ENCODE measurements at regions not wholly inside any gene's neighbourhood (a gene's known extent, or its start where the extent isn't known, plus 50 kb on each side); places are given as distances from the start of the nearest gene placed in this dataset.

- Histone ChIP-seq H4K20me1 (ENCODE audit: insufficient read depth, low read length) (no peaks in the 10 kb centered on the region), H3K9ac (ENCODE audit: low read depth, low read length) (no peak overlapping the region), H3K9me3 (ENCODE audit: insufficient read depth, low read length, severe bottlenecking) (no peaks in the 10 kb centered on the region), H3K36me3 (ENCODE audit: insufficient read depth, low read length) (no peaks in the 10 kb centered on the region), H3K79me2 (ENCODE audit: insufficient read depth, low read length) (no peaks in the 10 kb centered on the region), H3K27me3 (ENCODE audit: insufficient read depth, low read length, poor library complexity) (no peaks in the 10 kb centered on the region), H3K4me2 (ENCODE audit: insufficient read depth, low read length) (no peak overlapping the region), H3K27ac (ENCODE audit: low read length) (no peak overlapping the region), H3K4me1 (ENCODE audit: insufficient read depth, low read length) (no peaks in the 10 kb centered on the region), H3K4me3 (ENCODE audit: low read depth in 1 of 2, low read length in 2 of 2) (no peak overlapping the region), H2AFZ (ENCODE audit: low read depth, low read length) (no peak overlapping the region)
- no peak for TF ChIP-seq EZH2 (IDR thresholded peaks at IDR 0.05; ENCODE audit: borderline replicate concordance, low read depth, low read length, severe bottlenecking)
- no peak for TF ChIP-seq CTCF (IDR thresholded peaks at IDR 0.05; ENCODE audit: borderline replicate concordance, extremely low read depth, low read length, poor library complexity, severe bottlenecking)
- DNase-seq (no peak), ATAC-seq (ENCODE audit: insufficient read depth, low read depth) (no peak)
These were observed 84.7 kb upstream of the IRX2 start for GRCh38 chr5:2836133-2836532.

- no peak for ATAC-seq (ENCODE audit: insufficient read depth, low read depth)
- no peak for DNase-seq
- no peaks in the 10 kb centered on the region for H3K27me3 ChIP-seq (ENCODE audit: insufficient read depth, low read length, poor library complexity)
These were observed 82.1 kb upstream of the IRX2 start for GRCh38 chr5:2833556-2833955.

GRCh38 chr5:2832394-2832793 is 80.9 kb upstream of the IRX2 start:
- Histone ChIP-seq H3K79me2 (ENCODE audit: insufficient read depth, low read length) (no peaks in the 10 kb centered on the region), H4K20me1 (ENCODE audit: insufficient read depth, low read length) (no peaks in the 10 kb centered on the region), H3K4me1 (ENCODE audit: insufficient read depth, low read length) (no peaks in the 10 kb centered on the region), H3K27me3 (ENCODE audit: insufficient read depth, low read length, poor library complexity) (no peaks in the 10 kb centered on the region), H2AFZ (ENCODE audit: low read depth, low read length) (no peak overlapping the region), H3K4me2 (ENCODE audit: insufficient read depth, low read length) (no peak overlapping the region), H3K9ac (ENCODE audit: low read depth, low read length) (no peak overlapping the region), H3K27ac (ENCODE audit: low read length) (no peak overlapping the region), H3K4me3 (ENCODE audit: low read depth in 1 of 2, low read length in 2 of 2) (no peak overlapping the region), H3K36me3 (ENCODE audit: insufficient read depth, low read length) (no peaks in the 10 kb centered on the region), H3K9me3 (ENCODE audit: insufficient read depth, low read length, severe bottlenecking) (no peaks in the 10 kb centered on the region)
- ATAC-seq (ENCODE audit: insufficient read depth, low read depth) (no peak), DNase-seq (no peak)
- TF ChIP-seq CTCF (IDR thresholded peaks at IDR 0.05; ENCODE audit: borderline replicate concordance, extremely low read depth, low read length, poor library complexity, severe bottlenecking): no peak

More at GRCh38 chr5:2833556-2833955, 82.1 kb upstream of the IRX2 start:
- Histone ChIP-seq H3K36me3 (ENCODE audit: insufficient read depth, low read length) (no peaks in the 10 kb centered on the region), H2AFZ (ENCODE audit: low read depth, low read length) (no peak overlapping the region), H4K20me1 (ENCODE audit: insufficient read depth, low read length) (no peaks in the 10 kb centered on the region), H3K9me3 (ENCODE audit: insufficient read depth, low read length, severe bottlenecking) (no peaks in the 10 kb centered on the region), H3K4me2 (ENCODE audit: insufficient read depth, low read length) (no peak overlapping the region), H3K4me1 (ENCODE audit: insufficient read depth, low read length) (no peaks in the 10 kb centered on the region), H3K79me2 (ENCODE audit: insufficient read depth, low read length) (no peaks in the 10 kb centered on the region), H3K4me3 (ENCODE audit: low read depth in 1 of 2, low read length in 2 of 2) (no peak overlapping the region), H3K9ac (ENCODE audit: low read depth, low read length) (no peak overlapping the region), H3K27ac (ENCODE audit: low read length) (no peak overlapping the region)
- TF ChIP-seq EZH2 (IDR thresholded peaks at IDR 0.05; ENCODE audit: borderline replicate concordance, low read depth, low read length, severe bottlenecking) (no peak), CTCF (IDR thresholded peaks at IDR 0.05; ENCODE audit: borderline replicate concordance, extremely low read depth, low read length, poor library complexity, severe bottlenecking) (no peak)

GRCh38 chr5:2829239-2829638 is 77.8 kb upstream of the IRX2 start:
- H3K9ac ChIP-seq (ENCODE audit: low read depth, low read length): no peak overlapping the region
- no peaks in the 10 kb centered on the region for H3K79me2 ChIP-seq (ENCODE audit: insufficient read depth, low read length)
- H3K27me3 ChIP-seq (ENCODE audit: insufficient read depth, low read length, poor library complexity): no peaks in the 10 kb centered on the region
- H3K9me3 ChIP-seq (ENCODE audit: insufficient read depth, low read length, severe bottlenecking): no peaks in the 10 kb centered on the region
- H3K27ac ChIP-seq (ENCODE audit: low read length): no peak overlapping the region
- no peak for TF ChIP-seq EZH2 (IDR thresholded peaks at IDR 0.05; ENCODE audit: borderline replicate concordance, low read depth, low read length, severe bottlenecking)
- no peak for TF ChIP-seq CTCF (IDR thresholded peaks at IDR 0.05; ENCODE audit: borderline replicate concordance, extremely low read depth, low read length, poor library complexity, severe bottlenecking)
- ATAC-seq (ENCODE audit: insufficient read depth, low read depth): no peak
- H3K4me3 ChIP-seq (ENCODE audit: low read depth in 1 of 2, low read length in 2 of 2): no peak overlapping the region
- peaks cover 3% of the 10 kb centered on the region; the same call in 1 of the 2 replicates for H3K4me1 ChIP-seq (ENCODE audit: insufficient read depth, low read length)
- H3K36me3 ChIP-seq (ENCODE audit: insufficient read depth, low read length): no peaks in the 10 kb centered on the region
- H3K4me2 ChIP-seq (ENCODE audit: insufficient read depth, low read length): no peak overlapping the region
- no peak for DNase-seq
- H2AFZ ChIP-seq (ENCODE audit: low read depth, low read length): no peak overlapping the region
- no peaks in the 10 kb centered on the region for H4K20me1 ChIP-seq (ENCODE audit: insufficient read depth, low read length)

Data from DND-41 (cell line).